Activated CD4-positive, alpha-beta T cell treated with anti-CD3 and anti-CD28 coated beads, Interleukin-2, amount 50 U/mL, for 4 hours (primary cell): ENCODE measurements at regions not wholly inside any gene's neighbourhood (a gene's known extent, or its start where the extent isn't known, plus 50 kb on each side); places are given as distances from the start of the nearest gene placed in this dataset.
"Not testable (repeated sequence)": the region's sequence is repeated elsewhere in the genome, so short reads cannot be mapped to it uniquely, and the experiment has no call there.

Source experiments
- DNase-seq, 2 experiments: peaks; one replicate each; pipeline ENCODE4 v3.0.0-alpha.2; 2020

- DNase-seq: not testable (repeated sequence)
Observed at GRCh38 chr14:106522118-106522517, 995.7 kb downstream of the TMEM121 start.

GRCh38 chr14:106522990-106523389 lies 996.6 kb downstream of the TMEM121 start:
- no peak for DNase-seq

- DNase-seq: no peak
Observed at GRCh38 chr14:106528717-106529116, 1002.3 kb downstream of the TMEM121 start.

GRCh38 chr14:106530031-106530422 lies 1003.6 kb downstream of the TMEM121 start:
- DNase-seq: no peak

- peak in 1 of 2 experiments; percentile 12 for DNase-seq
Observed at GRCh38 chr14:106530423-106531107, 1004.2 kb downstream of the TMEM121 start.

GRCh38 chr14:106537597-106537996 lies 1011.2 kb downstream of the TMEM121 start:
- not testable (repeated sequence) for DNase-seq

GRCh38 chr14:106538201-106538600 lies 1011.8 kb downstream of the TMEM121 start:
- no peak for DNase-seq

GRCh38 chr14:106547735-106548434 lies 1021.5 kb downstream of the TMEM121 start:
- no peak for DNase-seq

- DNase-seq: no peak
Observed at GRCh38 chr14:106549064-106549463, 1022.7 kb downstream of the TMEM121 start.

- no peak for DNase-seq
Observed at GRCh38 chr14:106551265-106551664, 1024.9 kb downstream of the TMEM121 start.

GRCh38 chr14:106556211-106556610 lies 1029.8 kb downstream of the TMEM121 start:
- DNase-seq: not testable (repeated sequence)

GRCh38 chr14:106556665-106557289 lies 1030.4 kb downstream of the TMEM121 start:
- peak; percentile 69 to 76 for DNase-seq

- no peak for DNase-seq
Observed at GRCh38 chr14:106562451-106562850, 1036.1 kb downstream of the TMEM121 start.

GRCh38 chr14:106564058-106564643 lies 1037.8 kb downstream of the TMEM121 start:
- DNase-seq: peak; percentile 52 to 57

- DNase-seq: no peak
Observed at GRCh38 chr14:106578481-106578880, 1052.1 kb downstream of the TMEM121 start.

- DNase-seq: no peak
Observed at GRCh38 chr14:106579084-106579483, 1052.7 kb downstream of the TMEM121 start.

- no peak for DNase-seq
Observed at GRCh38 chr14:106585692-106586091, 1059.3 kb downstream of the TMEM121 start.

GRCh38 chr14:106586098-106586704 lies 1059.8 kb downstream of the TMEM121 start:
- peak; percentile 51 to 54 for DNase-seq

- DNase-seq: not testable (repeated sequence)
Observed at GRCh38 chr14:106591539-106591938, 1065.2 kb downstream of the TMEM121 start.

- peak; percentile 69 to 75 for DNase-seq
Observed at GRCh38 chr14:106592115-106592852, 1065.9 kb downstream of the TMEM121 start.

GRCh38 chr14:106599209-106599608 lies 1072.8 kb downstream of the TMEM121 start:
- no peak for DNase-seq
